Gastrocnemius medialis (tissue), 4 donors: ENCODE measurements at regions not wholly inside any gene's neighbourhood (a gene's known extent, or its start where the extent isn't known, plus 50 kb on each side); places are given as distances from the start of the nearest gene placed in this dataset.

Source experiments
- CTCF ChIP-seq, 5 experiments: fragments of 450-650 bp in 3 of 5; fragments of 200-600 bp in 2 of 5; sonication (generic) in 2 of 5; IDR thresholded peaks in 4 of 5; conservative IDR thresholded peaks in 1 of 5; 1 replicate in 4 of 5; 2 replicates in 1 of 5; pipeline ENCODE4 v1.5.1; 2016 to 2019; ENCODE audit warnings: antibody characterized with exemption in 5 of 5, mild to moderate bottlenecking in 3 of 5, moderate library complexity in 3 of 5
- POLR2A ChIP-seq, 2 donors: fragments of 450-650 bp; IDR thresholded peaks; one replicate each; pipeline ENCODE4 v1.6.1; 2017; ENCODE audit warnings: antibody characterized with exemption in 2 of 2, mild to moderate bottlenecking in 2 of 2, moderate library complexity in 2 of 2

DNA sequence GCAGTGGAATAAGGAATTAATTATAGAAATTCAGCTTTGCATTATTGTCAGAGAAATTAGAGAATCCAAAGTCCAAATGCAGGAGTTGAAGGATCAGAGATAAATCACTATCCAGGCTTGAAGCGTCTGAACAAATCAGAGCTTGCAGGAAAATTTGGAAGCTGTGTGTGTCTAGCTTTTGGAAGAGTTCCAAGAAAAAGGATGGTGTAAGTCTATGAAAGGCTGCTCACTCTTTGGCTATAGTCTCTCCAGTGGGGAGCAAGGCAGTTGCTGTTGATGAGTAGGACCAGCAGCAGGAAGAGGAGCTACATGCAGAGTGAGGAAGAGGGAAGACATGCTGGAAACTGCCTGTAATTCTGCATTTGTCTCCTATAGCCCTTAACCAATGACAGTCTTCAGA, 464.3 kb upstream of the GRM7 start:
- no peak for TF ChIP-seq CTCF (IDR thresholded peaks at IDR 0.05 in 4 of 5, conservative IDR thresholded peaks at IDR 0.05 in 1 of 5)
- no peak for TF ChIP-seq POLR2A (IDR thresholded peaks at IDR 0.05)
